GM21723 (cell line): ENCODE measurements at regions not wholly inside any gene's neighbourhood (a gene's known extent, or its start where the extent isn't known, plus 50 kb on each side); places are given as distances from the start of the nearest gene placed in this dataset.
"Not testable (repeated sequence)": the region's sequence is repeated elsewhere in the genome, so short reads cannot be mapped to it uniquely, and the experiment has no call there.

Experiments
- ATAC-seq: cut with Tn5 transposase; IDR thresholded peaks from one replicate; pipeline ENCODE4 v1.9.1; 2021; ENCODE audit warnings: mild to moderate bottlenecking, moderate library complexity; ENCODE audit not compliant: unreplicated experiment

DNA sequence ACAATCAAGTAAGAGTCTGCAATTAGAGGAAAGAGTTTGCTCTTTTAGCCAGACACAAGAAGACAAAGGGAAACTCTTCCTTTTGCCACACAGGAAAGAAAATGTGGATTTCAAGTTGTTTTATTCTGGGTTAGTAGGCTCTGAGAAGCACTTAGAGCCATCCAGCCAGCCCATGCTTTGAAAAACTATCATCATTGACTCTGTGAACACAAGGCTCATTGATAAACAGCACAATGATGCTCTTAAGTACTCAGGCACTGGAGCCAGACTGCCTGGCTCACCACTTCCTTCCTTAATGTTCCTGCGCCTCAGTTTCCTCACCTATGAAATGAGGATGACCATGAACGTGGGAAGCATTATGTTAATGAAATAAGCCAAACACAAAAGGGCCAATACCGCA lies 150.2 kb upstream of the EEA1 start:
- ATAC-seq = no peak

DNA sequence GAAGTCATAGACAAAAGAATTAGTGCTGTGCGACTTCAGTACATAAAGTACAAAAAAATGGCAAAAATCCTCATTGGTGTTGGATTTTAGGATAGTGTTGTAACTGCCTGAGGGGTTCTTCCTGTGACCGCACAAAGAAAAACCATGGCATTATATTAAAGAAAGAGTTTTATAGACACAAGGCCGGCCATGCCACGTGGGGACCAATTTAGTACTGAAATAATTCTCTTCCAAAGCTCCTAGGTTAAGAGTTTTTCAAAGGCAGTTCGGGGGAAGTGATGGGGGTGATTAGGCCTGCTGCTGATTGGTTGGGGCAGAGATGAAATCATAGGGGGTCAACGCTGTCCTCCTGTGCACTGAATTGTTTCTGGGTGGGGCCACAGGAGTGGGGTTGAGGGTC lies 150.9 kb upstream of the EEA1 start:
- no peak for ATAC-seq

- ATAC-seq = no peak
These were observed 151.4 kb upstream of the EEA1 start for GRCh38 chr12:93080452-93080851.

- no peak for ATAC-seq
These were observed 152.1 kb upstream of the EEA1 start for GRCh38 chr12:93080994-93081809.

GRCh38 chr12:93081810-93082165 lies 152.7 kb upstream of the EEA1 start:
- ATAC-seq = no peak

- ATAC-seq = no peak
These were observed 156.5 kb upstream of the EEA1 start for GRCh38 chr12:93085383-93086287.

DNA sequence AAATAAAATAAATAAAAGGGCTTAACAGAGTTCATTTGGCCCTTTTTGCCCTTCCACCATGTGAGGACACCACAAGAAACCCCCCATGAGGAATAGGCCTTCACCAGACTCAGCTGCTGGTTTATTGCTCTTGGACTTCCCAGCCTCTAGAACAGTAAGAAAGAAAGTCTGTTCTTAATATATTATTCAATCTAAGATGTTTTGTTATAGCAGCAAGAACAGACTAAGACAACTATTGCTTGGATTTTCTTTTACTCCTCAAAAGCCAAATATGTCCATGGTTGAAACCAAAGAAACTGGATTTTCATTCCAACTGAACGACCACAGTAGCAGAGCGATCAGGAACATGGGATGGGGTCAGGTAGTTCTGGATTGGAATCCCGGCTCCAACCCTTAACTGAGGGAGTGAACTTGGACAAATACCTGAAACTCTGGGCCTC lies 157.2 kb upstream of the EEA1 start:
- ATAC-seq = no peak

DNA sequence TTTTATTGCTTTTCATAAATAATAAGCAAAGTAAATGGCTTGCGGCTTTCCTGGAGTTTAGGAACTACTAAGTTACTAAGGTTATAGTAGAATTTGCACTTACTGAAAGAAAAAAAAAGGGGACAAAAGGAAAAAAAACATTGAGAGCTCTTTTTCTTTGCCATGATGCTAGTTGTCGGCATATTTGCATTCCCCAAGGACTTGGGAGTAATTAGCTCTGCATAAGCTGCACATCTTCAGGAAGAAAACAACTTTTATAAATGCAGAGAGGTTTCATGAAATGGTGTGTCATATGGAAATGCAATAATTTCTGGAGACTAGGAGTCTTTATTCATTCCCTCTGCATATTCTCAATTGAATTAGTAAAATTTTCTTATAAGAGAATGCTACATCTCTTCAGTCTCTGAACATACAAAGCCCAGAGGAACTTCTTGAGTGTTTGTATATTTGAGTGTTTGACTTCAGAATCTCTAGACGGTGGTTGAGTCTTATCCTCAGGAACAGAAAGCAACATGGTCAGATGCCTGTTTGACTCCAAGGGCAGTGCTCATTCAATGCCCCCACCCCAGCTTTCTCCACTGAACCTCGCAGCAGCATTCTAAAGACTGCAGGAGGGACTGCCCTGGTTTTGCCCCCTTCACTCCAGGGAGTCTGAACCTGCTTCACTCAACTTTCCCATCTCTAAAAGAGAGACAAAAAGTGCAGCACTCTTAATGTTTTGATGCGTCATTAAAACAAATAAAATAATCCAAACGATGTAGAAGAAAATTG lies 158.9 kb upstream of the EEA1 start:
- ATAC-seq = no peak

GRCh38 chr12:93089805-93090569 lies 160.9 kb upstream of the EEA1 start:
- no peak for ATAC-seq

- ATAC-seq = no peak
These were observed 161.7 kb upstream of the EEA1 start for GRCh38 chr12:93090731-93091172.

GRCh38 chr12:93091886-93092648 lies 163.0 kb upstream of the EEA1 start:
- no peak for ATAC-seq

DNA sequence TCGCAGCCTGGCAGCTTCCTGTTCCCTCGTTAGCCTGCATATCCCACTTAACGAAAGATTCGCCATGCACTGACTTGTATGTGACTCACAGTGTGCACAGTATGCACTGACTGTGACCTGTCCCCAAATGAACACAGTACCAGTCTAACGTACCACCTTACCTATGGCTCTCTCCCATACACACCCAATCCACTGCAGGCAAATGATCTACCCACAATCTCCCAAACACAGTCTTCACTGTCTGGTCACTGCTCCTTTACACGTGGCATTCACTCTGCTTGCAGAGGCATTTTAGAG lies 163.5 kb upstream of the EEA1 start:
- ATAC-seq = no peak

DNA sequence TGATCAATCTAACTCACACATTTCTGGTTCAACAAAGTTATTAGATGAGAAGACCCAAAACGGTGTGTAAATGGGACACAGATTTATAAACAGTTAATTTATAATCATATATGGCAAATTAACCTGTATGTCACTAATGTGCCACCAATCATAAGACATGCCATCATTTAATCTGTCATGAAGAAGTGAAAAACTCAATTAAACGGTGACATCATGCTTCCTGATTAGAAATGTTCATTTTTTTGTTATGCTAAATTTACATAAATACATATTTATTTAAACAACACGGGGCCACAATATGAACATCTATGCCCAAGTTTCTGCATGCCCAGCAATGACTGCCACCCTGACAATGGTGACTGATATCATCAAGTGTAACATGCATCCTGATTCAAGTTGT lies 164.1 kb upstream of the EEA1 start:
- ATAC-seq = no peak

DNA sequence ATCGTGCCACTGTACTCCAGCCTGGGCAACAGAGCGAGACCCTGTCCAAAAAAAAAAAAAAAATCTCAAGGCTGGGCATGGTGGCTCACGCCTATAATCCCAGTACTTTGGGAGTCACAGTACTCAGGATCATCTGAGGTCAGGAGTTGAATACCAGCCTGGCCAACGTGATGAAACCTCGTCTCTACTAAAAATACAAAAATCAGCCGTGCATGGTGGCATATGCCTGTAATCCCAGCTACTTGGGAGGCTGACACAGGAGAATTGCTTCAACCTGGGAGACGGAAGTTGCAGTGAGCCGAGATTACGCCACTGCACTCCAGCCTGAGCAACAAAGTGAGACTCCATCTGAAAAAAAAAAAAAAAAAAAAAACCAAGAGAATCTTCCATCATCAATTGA lies 165.1 kb upstream of the EEA1 start:
- not testable (repeated sequence) for ATAC-seq

DNA sequence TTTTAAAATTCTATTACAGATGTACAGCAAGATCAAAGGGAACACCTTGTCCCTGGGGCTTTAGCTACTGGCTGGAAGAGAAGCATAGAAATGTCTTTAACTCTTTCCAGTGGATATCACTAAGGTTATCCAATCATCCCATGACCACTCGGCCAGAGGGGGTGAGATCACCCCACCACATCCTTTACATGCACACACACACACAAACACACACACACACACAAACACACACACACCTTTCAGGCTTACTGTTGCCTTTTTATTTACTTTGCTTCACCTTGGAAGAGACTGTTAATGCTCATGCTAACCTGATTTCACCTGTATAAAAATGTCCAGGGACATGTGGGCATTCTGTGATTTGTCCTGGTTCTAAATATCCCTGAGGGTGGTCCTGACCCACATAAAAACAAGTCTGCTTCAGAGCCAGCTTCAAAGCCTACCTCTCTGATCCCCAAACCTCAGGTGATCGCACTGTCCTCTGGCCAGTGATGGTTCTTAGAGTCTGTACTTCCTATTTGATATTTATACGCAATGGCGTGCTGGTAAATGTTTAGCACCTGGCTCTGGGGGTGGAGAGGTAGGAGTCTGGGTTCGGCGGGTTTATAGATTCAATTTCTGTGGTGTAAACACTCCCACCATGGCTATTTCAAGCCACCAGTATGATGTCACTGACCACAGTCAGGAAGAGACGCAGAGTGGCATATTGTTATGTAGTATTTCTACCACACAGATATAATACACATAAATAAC lies 166.1 kb upstream of the EEA1 start:
- peak; percentile 92 for ATAC-seq

DNA sequence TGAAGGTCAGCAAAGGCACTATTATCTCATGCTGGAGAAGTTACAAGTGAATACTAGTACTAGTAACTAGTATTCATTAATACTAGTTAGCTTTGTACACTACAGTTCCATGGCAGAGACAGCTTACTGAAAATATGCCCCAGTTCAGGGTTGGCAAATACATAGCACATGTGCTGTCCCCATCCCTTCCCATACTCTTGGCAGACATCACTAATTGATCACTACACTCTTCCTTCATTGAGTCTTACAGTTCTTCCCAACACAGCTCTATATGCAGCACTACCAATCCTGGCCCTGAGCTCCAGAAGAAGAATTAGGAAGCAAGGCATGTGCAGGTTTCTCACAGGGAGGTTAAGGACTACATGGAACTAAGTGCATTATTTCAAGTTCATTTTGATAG lies 168.3 kb upstream of the EEA1 start:
- no peak for ATAC-seq

DNA sequence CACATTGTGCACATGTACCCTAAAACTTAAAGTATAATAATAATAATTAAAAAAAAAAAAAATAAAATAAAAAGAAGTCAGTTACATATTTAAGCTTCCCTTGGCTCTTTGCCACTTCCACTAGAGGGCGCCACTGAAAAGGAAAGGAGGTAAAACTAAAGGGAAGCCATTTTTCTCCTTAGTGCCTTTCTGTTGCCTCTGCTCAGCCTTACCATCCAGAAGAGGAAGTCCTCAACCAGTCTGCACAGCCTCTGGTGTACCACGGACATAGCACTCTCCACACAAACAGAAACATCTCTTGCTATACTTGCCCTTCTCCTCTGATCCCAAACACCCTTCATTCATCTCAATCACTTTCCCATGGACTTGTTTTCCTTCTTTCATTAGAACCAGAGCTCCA lies 169.0 kb upstream of the EEA1 start:
- no peak for ATAC-seq

DNA sequence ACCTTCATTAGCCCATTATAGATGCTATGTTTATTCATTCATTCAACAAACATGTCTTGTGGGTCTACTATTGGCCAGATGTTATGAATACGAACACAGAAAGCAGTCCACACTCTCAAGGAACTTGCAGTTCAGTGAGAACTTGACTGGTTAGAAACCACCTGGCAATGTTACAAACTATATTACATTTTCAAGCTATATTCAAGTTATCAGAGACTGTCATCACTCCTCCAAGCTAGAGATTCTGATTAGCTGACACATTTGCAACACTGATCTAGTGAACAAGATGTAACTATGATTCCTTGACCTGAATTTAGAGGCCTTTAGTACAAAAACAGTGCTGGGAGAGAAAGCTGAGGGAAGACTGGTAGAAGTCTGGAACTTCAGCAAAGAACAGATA lies 170.7 kb upstream of the EEA1 start:
- no peak for ATAC-seq

DNA sequence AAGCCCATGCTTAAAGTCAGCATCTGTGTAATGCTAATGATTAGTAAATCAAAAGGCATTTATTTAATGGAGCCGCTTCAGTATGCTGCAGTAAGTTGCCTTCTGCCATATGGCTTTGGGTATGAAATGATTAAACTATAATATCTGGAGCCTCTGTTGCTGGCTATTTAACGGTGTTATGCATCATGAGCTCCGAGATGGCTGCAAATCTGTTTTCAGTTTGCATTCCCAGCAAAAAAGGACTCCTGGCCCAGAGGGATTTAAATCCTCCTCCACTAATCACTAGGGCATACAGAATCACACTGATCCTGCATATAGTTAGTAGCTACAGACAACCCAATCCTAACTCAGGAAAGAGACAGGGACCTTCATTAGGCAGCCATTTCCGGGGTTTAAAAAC lies 171.5 kb upstream of the EEA1 start:
- ATAC-seq = no peak
